GM21717 (cell line): ENCODE measurements at regions not wholly inside any gene's neighbourhood (a gene's known extent, or its start where the extent isn't known, plus 50 kb on each side); places are given as distances from the start of the nearest gene placed in this dataset.
A peak's percentile ranks its signal among the peaks of the same experiment; 100 is the strongest.

ENCODE experiments used
- ATAC-seq: cut with Tn5 transposase; IDR thresholded peaks from one replicate; pipeline ENCODE4 v1.9.1; 2021; ENCODE audit warnings: mild to moderate bottlenecking, moderate library complexity; ENCODE audit not compliant: unreplicated experiment

DNA sequence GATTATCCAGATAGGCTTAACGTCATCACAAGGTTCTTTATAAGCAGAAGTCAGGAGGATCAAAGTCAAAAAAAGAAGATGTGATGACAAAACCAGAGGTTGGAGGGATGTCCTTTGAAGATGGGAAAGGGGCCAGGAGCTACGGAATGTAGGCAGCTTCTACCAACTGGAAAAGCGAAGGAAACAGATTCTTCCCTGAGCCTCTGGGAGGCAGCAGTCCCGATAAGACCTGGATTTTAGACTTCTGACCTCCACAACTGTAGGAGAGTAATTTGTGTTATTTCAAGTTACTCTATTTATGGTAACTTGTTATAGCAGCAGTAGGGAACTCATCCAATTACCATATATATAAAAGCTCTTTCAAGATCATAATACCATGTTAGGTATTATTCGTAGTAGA, 98.8 kb upstream of the MYCBP2 start:
- no peak for ATAC-seq

DNA sequence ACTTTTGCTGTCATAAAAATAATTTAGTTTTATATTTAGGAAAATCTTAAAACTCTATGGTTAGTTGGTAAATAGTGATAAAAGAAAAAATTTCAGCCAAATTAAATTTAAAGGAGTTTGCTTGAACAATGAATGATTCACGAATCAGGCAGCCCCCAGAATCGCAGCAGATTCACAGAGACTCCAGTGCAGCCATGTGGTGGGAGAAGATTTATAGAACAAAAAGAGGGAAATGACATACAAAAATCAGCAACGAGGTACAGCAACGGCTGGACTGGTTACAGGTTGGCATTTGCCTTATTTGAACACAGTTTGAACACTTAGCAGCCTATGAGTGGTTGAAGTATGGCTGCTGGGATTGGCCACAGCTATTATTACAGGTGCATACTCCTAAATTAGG, 96.4 kb upstream of the MYCBP2 start:
- no peak for ATAC-seq

DNA sequence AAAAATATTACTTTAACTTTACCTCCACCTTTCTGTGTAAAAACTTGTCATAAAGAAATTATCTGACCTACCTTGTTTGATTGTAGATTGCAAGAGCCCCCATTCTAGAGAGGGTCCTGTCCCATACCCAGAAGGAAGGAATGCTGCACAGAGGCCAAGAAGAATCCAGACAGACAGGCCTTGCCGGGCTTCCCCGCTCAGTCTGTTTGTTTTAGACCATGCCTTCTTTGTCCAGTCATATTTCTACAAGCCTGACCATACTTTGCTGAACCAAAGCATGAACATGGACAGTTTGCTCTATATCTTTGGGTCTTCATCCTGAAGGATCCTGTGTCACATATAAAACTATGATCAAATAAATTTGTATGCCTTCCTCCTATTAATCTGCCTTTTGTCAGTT, 95.8 kb upstream of the MYCBP2 start:
- no peak for ATAC-seq

DNA sequence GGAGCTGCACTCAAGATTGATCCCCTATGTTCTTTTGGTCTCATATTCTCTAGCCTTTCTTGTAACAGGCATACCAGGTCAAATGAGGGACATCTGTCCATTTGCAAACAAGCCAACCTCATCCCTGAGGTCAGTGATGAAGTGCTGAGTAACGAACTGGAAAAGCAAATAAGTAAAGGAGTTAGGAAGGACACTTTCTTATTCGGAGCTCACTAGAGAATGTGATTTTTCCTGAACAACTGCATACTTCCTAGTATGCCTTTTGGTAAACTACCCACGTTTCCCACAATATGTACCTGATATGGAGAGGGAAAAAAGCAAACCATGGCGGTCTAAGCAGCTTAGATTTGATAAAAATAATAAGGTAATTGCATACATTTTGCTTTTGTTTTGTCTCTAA, 91.0 kb upstream of the MYCBP2 start:
- no peak for ATAC-seq

DNA sequence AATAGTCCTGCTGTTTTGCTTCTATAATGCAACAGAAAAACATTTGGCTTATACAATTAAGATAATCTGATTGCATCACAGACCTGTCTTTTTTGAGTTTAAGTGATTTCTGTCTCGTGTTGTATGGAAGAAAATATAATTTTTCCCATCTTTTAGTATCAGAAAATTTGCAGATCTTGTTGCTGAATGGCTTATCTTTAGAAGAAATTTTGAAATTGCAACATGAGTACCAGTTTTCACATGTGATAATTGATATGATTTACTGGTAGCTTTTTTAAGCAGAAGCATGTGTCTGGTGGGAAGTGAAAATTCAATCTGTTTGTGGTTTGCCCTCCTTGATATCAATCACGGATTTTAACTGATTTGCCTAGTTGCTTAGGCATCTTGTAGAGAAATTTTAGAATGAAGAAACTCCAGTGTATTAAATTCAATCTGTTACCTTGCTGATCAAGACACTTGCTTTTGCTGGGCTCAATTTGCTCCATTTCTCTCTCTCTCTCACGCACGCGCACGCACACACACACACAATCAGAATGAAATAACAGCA, 89.8 kb upstream of the MYCBP2 start:
- no peak for ATAC-seq

DNA sequence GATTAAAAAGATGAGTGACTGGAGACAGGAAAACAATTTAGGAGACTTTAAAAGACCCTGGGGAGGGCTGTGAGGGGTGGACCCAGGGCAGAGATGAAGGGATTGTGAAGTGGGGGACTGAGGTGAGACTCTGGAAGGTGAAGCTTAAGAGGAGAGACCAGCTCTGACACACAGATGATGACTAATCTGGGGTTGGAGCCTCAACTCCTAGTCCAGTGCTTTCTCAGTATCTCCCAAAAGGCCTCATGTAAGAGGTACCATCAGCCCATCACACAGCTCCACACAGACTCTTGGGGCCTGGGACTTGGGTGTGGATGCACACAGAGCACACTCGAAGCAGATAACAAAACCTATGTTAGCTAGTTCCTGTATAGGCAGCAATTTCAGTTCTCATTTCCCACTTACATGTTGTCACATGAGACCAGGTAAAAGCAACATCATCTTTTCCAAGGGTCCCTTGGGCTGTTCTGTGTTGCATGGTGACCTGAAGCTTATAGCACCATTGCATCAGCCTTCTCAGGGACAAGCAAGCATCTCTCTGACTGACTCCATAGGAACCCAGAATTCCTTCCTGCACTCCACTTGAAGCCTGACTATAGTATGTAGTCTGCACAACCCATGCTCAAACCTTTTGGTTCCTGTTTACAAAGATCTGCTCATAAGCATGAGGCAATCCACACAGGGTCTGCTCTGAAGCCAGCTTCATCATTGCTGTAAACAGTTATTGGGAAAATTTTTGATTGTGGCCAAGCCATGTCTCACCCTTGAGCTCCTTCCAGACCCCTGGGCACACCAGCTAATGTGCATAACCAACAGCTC, 88.6 kb upstream of the MYCBP2 start:
- ATAC-seq, result peak; percentile 88

DNA sequence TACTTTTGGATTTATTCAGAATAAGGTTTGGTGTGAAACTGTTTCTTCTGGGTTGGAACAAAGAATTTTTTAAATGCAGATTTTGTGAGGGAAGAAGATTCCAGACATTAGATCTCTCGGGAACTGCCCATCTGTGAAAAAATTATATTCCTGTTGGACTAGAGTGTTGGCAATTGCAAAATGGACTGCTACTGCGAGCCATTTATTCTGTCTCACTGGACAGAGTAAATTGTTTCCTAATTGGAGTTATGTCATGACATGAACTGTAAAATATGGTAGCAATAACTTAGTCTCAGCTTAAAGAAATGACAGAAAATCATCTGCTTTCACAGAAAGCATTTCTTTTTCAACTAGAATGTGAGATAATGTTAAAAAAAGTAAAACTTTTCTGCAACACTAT, 86.0 kb upstream of the MYCBP2 start:
- no peak for ATAC-seq

DNA sequence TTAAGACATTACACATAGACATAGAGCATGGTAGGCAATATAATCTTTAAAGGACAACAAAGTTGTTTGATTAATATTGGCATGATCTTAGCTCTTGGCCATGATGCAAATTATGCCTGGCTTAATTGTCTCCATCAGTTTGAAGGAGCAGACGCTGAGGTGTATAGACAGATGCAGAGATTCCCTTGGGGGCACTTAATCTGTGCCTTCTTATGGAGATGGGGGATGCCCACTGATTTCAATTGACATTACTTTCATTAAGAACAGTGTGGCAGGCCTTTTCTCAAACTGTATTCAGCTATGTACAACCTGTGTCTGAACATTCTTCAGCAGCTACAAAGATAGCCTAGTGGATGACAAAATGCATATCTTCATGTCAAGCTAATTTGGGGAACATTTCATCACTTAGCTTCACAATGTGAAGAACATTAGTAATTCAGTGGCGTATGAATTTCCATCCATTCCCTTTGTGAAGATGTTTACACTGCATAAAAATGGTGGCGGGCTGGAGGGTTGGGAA, 85.3 kb upstream of the MYCBP2 start:
- no peak for ATAC-seq

DNA sequence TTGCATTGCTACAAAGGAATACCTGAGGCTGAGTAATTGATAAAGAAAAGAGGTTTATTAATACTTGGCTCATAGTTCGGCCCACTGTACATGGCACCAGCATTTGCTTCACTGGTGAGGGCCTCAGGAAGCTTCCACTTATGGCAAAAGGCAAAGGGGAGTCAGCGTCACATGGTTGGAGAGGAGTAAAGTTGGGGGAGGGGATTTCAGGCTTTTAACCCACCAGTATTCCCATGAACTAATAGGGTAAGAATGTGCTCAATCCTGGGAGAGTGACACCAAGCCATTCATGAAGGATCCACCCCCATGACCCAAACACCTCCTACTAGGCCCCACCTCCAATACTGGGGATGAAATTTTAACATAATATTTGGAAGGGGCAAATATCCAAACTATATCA, 82.5 kb upstream of the MYCBP2 start:
- ATAC-seq, result no peak

DNA sequence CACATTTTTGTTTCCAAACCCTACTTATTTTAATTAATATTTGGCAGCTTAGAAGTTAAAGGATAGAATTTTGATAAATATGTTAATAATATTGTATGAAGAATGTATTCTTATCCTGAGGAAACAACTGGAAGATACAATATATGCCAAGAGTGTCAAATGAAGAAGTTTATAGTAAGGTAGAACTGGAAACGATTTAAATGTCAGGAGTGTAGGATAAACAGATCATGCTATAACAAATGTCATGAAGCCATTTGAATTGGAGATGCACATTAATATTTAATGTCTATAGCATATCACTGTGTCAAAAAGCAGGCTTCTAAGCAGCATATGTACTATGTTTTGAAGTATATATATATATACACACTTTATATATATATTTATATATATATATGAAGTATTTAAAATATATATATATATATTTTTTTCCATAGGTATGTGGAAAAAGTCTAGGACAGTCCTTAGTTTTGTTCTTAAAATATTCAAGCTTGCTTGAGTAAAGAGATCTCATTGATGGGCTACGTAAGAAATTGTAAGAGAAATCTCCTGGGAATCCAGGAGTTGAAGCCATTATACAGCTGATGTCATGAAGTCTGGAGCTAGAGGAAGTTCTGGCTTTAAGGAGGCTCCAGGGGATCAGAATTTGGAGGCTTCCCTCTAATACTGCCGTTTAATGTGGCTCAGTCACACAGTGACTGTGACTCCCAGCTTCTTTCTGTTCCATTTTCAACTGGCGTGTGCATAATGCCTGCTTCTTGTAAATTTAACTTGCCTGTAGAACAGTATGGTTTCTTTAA, 79.9 kb upstream of the MYCBP2 start:
- ATAC-seq, result no peak

DNA sequence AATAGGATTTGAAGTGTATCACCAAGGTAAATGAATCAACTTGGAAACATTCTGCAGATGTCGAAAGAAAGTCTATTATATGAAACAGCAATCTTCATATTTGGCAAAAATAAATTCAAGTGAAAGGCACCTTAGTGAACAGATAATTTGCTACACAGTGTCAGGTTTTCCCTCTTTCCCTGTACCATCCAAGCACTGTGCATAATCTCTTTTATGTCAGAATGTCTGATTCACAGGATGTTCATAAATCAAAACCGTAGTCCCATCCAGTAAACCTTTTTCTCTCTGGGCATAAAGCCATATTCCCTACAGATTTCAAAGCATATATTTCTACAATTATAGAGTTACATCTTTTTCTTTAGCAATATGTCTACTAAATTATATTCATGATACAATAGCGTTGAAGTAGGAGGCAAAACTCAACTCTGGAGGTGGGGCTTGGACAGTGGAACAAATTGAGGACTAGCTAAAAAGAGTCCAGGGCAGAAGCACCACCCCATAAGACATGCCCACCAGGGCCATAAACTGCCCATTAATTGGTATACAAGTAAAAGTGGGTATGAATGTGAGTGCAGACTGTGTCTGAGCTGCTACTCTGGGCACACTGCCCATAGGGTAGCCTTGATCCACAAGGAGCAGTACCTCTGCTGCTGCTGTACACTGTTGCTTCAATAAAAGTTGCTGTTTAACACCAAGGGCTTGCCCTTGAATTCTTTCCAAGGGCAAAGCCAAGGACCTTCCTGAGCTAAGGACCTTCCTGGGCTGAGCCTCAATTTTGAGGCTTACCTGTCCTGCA, 72.1 kb upstream of the MYCBP2 start:
- ATAC-seq, result no peak

DNA sequence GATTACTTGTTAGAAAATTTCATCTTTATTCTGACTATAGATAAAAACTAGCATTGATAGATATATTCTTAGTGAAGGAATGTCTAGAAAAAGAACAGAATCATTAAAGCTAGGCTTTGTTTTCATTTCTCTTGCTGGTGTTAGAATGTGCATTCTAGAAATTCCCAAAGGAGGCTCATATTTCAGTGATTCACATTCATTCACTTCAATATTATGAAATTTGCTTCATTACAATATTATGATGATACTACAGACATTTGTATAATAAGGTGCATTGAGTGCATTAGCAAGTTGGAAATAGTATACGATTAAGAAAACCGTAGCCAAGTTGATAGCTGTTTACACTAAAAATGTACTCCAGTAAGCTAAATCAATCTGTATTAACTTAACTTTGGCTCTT, 70.7 kb upstream of the MYCBP2 start:
- ATAC-seq, result no peak

DNA sequence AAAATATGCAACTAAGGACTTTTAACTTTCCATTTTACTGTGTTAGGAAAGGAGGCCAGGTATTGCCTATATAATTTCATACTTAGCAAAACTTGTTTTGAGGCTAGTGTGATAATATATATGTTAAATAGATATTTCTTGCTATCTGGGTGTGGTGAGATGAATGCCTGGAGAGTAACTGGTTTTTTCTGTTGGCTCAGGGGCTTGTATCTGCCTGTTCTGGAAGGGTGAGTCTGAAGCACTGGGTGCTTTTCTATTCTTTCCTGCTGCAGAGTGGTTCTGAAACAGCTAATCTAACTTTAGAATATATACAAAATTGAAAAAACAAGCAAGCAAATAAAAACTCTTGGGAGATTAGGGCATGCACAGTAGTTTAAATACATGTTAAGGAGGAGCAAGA, 64.6 kb upstream of the MYCBP2 start:
- ATAC-seq, result no peak

DNA sequence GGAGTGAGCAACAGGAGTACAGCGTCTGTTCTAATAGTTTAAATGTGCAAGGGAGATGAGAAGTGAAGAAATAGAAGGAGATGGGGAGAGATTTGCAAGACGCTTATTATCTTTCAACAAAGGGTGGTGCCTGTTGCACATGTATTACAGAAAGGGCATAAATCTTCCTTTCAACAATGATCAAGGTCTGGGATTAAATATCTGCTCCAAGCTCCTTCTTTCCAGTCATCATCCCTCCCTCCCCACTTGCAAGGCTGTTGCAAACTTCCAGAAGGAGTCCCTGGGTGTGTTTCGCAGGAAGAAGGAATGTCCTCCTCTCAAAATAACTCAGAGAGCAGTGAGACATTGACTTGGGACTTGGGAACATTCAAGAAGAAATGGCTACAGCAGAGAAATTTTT, 63.5 kb upstream of the MYCBP2 start:
- ATAC-seq, result no peak

DNA sequence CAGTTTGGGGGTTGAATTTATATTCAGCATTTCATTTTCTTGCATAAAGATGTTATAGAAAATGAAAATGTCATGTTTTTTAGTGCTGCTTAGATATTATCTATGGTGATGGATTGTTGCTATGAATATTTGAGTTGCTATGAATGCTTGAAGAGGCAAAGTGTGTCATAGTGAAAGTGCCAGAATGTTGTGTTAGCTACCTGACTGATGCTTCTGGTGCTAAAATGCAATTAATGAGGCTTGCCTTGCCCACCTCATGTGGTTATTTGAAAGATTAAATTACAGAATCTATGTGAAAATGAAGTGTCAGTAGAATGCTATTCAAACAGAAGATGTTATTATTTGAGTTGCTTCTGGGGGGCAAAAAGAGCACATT, 62.7 kb upstream of the MYCBP2 start:
- peak; percentile 46 for ATAC-seq

DNA sequence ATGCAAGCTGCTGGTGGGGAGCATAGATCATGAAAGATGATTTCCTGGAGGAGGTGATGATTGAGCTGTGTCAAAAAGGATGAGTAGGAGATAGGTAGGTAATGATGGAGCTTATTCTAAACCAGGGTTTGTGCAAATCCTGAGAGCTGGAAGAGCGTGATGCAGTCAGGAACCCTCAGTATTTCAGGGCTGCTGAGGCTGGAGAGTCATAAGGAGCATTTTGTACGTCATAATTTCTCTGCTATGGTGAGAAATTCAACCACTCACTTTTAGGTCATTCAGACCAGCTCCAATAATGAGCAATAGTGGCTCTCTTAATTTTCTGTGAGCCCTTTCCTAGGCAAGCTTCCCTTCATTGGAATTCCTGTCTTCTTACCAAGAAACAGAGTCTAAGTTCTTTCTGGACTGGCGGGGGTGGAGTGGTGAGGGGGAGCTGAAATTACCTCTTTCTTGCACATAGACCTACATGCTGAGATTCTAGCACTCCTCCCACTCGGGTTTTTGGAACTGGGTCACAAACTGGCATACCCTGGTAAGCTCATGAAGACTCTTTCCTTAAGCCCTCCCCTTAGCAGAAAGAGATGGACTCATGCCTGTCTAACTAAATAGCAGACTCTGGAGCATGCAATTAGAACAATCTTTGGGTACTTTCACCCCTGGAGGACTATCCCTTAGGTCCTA, 62.2 kb upstream of the MYCBP2 start:
- ATAC-seq, result no peak

DNA sequence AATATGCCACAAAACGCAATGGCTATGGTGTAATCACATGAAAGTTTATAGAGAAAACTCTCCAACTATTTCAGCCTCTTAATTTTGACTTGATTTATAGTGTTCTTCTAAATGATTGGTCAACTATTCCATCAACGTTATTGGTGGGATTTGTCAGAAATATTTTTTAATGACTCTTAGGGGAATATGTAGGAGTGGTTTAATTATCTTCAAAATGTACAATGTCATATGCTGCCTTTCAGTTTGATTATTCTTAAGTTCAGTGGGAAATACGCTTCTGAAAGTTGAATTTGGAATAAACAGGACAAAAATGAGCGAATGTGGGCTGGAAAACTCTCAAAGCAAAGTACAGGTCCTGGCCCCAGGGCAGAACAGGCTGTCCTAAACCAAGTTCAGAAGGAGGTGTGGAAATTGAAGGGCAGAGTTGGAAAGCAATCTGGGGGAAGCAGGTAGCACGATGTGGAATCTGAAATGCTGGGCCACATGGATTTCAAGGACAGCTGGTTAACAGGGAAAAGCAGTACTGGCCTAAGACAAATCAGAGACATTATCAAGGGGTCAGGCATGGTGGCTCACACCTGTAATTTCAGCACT, 60.8 kb upstream of the MYCBP2 start:
- no peak for ATAC-seq

DNA sequence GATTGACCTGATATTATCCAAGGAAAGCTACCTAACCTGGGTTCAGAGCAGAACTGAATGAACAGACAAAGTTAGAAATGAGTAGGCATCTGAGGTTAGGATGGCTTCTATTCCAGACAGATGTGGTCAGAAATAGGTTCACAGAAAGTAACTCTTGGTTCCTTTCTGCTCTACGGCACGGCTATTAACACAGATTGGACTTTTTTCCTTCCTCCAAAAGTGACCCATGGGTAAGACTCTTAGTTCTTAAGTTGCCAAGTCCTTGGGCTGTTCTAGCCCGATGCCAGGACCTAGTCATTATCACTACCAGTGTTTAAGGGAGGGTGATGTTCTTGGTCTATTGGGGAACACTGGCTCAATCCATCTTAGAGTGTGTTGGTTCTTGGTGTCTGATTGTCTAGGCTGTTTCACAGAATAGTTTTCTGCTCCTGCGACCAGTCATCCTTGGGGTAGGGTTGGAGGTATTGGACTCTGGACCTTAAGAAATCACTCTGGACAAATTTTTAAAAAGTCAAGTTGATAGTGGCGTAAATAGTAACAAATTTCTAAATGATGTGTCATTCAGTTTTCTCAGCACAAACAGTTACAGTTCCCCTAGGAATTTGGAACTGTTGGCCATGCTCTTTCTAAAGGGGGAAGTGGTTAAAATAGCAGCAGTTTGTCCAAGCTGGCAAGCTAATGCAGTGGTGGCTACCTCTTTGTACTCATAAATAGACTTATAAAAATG, 60.1 kb upstream of the MYCBP2 start:
- ATAC-seq, result peak; percentile 71

DNA sequence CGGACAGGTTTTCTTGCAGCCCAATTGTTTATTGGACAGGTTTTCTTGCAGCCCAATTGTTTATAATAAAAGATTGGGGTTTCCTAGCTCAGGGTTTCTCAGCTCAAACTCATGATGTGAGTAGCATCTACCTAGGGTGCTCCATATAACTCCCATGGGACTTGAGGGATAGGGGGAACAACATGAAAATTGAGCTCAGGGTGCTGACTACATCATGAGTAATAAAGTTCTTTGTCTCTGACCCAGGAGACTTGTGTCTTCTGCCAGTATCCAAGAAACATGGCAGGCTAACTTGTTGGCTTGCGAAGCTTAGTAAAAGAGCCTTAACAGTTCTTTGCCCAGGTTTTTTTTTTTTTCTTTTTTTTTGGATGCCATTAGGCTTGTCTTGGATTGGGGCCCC, 59.2 kb upstream of the MYCBP2 start:
- no peak for ATAC-seq

DNA sequence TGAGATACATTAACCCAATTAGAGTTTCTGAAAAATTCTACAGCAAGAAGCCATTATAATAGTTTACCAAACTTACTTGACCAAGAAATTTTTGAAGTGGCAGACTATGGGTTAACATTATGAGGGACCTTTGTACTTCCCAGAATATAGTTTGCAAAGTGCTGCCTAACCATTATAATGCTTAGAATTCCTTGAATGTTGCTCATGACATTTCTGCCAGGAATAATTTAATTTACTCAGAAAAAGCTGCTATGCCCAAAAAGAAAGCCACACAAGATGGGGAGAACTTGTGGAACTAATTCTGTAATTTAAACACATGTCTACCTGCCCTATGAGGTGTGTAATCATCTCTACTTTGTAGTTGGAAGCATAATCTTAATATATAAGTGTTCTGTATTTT, 58.1 kb upstream of the MYCBP2 start:
- ATAC-seq, result no peak
